ENCODE measurements at regions not wholly inside any gene's neighbourhood (a gene's known extent, or its start where the extent isn't known, plus 50 kb on each side); places are given as distances from the start of the nearest gene placed in this dataset.
A peak's percentile ranks its signal among the peaks of the same experiment; 100 is the strongest.

DNA sequence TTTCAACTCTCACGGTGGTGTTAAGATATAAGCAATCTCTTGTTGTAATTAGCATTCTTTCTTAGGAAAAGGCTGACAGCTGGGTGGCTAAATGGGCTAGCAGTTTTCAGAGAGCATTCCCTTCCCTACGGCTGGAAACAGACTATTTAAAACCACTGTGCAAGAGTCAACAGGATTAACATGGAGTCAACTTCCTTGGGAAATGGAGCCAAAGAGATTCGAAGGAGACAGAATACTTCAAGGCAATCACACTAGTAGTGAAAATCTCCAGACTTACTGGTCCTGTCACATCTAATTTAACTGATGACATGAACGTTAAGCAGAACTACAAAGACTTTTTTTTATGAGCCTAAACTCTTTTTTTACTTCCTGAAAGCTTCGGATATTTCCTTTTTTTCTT, 453.3 kb upstream of the ITGA1 start:
- Mint-ChIP-seq H3K4me1 (peaks cover 6% of the 10 kb centered on the region), H3K4me3 (no peak overlapping the region), H3K9me3 (peaks cover 13% of the 10 kb centered on the region), H3K36me3 (ENCODE audit: low read depth) (no peaks in the 10 kb centered on the region), H3K27me3 (ENCODE audit: low read depth) (peaks cover 6% of the 10 kb centered on the region), H3K27ac (no peak overlapping the region)
- TF ChIP-seq, protein P1, sequence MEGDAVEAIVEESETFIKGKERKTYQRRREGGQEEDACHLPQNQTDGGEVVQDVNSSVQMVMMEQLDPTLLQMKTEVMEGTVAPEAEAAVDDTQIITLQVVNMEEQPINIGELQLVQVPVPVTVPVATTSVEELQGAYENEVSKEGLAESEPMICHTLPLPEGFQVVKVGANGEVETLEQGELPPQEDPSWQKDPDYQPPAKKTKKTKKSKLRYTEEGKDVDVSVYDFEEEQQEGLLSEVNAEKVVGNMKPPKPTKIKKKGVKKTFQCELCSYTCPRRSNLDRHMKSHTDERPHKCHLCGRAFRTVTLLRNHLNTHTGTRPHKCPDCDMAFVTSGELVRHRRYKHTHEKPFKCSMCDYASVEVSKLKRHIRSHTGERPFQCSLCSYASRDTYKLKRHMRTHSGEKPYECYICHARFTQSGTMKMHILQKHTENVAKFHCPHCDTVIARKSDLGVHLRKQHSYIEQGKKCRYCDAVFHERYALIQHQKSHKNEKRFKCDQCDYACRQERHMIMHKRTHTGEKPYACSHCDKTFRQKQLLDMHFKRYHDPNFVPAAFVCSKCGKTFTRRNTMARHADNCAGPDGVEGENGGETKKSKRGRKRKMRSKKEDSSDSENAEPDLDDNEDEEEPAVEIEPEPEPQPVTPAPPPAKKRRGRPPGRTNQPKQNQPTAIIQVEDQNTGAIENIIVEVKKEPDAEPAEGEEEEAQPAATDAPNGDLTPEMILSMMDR (IDR thresholded peaks at IDR 0.05; ENCODE audit: unreplicated experiment in 3 of 3), result no peak

DNA sequence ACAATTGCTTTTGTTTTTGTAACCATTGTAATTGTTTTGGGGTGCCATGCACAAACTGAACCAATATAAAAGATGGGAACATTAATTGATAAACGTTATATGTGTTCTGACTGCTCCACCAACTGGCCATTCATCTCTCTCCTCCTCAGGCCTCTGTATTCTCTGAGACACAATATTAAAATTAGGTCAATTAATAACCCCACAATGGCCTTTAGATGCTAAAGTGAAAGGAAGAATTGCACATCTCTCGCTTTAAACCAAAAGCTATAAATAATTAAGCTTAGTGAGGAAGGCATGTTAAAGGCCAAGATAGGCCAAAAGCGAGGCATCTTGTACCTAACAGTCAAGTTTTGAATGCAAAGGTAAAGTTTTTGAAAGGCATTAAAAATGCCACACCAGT, 448.4 kb upstream of the ITGA1 start:
- no peaks in the 10 kb centered on the region for H3K36me3 Mint-ChIP-seq (ENCODE audit: low read depth)
- no peak overlapping the region for H3K4me3 Mint-ChIP-seq
- H3K4me1 Mint-ChIP-seq, result peaks cover 17% of the 10 kb centered on the region
- TF ChIP-seq, protein P1 (IDR thresholded peaks at IDR 0.05; ENCODE audit: unreplicated experiment in 3 of 3), result no peak
- peaks cover 9% of the 10 kb centered on the region for H3K27me3 Mint-ChIP-seq (ENCODE audit: low read depth)
- peaks cover 13% of the 10 kb centered on the region for H3K9me3 Mint-ChIP-seq
- H3K27ac Mint-ChIP-seq, result no peak overlapping the region

DNA sequence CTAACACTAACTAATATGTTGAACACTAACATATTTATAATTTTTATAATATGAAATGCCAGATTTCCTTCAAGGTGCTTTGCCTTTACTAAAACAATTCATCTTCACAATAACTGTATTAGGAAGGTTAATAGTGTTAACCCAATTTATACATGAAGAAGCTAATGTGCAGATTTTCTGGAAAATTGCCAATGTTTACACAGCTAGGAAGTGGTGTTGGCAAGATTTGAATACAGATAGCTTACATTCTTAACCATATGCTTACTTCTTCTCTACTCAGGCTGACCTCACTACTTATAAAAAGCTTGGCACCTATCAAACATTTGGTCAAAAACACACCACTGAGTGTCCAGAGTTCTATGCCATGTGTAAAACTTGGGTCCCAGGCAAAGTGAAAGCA, 445.4 kb upstream of the ITGA1 start:
- Mint-ChIP-seq H3K4me1 (peaks cover 23% of the 10 kb centered on the region), H3K27me3 (ENCODE audit: low read depth) (peaks cover 3% of the 10 kb centered on the region), H3K27ac (no peak overlapping the region), H3K9me3 (peaks cover 4% of the 10 kb centered on the region), H3K4me3 (no peak overlapping the region), H3K36me3 (ENCODE audit: low read depth) (no peaks in the 10 kb centered on the region)
- TF ChIP-seq, protein P1 (IDR thresholded peaks at IDR 0.05; ENCODE audit: unreplicated experiment in 3 of 3), result no peak

DNA sequence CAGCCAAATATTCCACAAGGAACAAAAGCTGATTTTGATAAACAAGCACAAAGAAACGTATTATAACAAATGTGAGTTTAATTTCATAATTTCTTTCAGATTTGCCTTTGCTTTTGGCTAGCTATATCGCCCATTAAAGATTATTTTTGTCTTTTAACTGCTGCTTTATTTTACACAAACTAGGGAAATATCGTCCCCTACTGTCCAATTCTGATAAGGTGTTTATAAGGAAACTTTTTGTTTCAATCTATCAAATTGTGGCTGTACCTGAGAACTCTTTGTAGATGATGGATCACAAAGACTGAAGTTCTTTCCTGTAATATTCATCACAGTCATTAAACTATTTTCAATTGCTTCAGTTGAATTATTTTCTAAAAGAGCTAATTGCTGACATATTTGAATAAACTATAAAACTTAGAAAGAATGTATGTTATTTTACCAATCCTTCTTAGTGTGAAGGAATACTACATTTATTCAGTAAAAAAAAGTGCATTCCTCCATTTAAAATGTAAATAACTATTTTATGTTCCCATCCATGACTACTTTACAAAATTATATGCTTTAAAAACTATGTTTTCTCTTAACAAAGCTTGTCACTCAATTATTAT, 431.3 kb upstream of the ITGA1 start:
- H3K9me3 Mint-ChIP-seq, result no peaks in the 10 kb centered on the region
- peaks cover 6% of the 10 kb centered on the region for H3K27me3 Mint-ChIP-seq (ENCODE audit: low read depth)
- H3K4me3 Mint-ChIP-seq, result no peak overlapping the region
- H3K4me1 Mint-ChIP-seq, result peaks cover 14% of the 10 kb centered on the region
- TF ChIP-seq, protein P1 (IDR thresholded peaks at IDR 0.05; ENCODE audit: unreplicated experiment in 3 of 3), result peak; percentile 61 to 78 (median 62)
- H3K27ac Mint-ChIP-seq, result no peak overlapping the region
- no peaks in the 10 kb centered on the region for H3K36me3 Mint-ChIP-seq (ENCODE audit: low read depth)

DNA sequence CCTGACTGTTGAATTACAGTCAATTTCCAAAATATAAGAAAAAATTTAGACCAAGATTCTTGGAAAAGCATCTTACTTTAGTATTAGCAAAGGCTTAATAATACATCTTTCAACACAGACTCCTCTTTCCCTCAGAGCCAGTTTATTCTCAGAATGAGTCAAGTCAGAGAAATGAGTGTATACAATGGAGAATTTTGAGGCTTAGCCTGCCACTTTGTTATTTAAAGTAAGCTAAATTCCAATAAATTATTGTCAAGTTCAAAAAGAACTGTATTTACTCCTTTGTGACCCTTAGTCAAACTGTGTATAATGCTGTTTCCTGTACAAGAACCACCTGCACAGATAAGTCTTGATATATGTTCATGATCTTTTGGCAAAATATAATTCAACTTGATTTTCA, 428.5 kb upstream of the ITGA1 start:
- Mint-ChIP-seq H3K9me3 (no peaks in the 10 kb centered on the region), H3K4me3 (no peak overlapping the region), H3K27ac (no peak overlapping the region), H3K4me1 (peaks cover 5% of the 10 kb centered on the region), H3K36me3 (ENCODE audit: low read depth) (no peaks in the 10 kb centered on the region), H3K27me3 (ENCODE audit: low read depth) (no peaks in the 10 kb centered on the region)
- TF ChIP-seq, protein P1 (IDR thresholded peaks at IDR 0.05; ENCODE audit: unreplicated experiment in 3 of 3), result no peak

DNA sequence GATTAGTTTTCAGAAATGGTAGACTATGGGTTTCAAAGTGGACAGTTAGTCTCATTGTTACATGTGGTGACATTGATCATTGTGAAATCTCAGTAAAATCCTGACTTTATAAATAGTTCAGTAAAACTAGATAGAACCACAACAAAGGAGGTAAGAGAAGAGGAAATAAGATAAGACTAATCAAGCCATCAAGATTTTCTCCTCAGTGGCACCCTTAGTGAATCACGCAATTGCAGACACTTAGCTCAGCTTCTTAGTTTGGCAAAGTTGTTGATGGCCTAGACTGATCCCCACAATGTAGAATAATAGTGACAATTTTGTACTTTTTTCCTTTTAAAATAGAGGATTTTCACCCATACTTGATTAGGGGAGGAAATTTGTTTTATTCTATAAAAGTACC, 426.7 kb upstream of the ITGA1 start:
- TF ChIP-seq, protein P1 (IDR thresholded peaks at IDR 0.05; ENCODE audit: unreplicated experiment in 3 of 3), result no peak
- Mint-ChIP-seq H3K9me3 (no peaks in the 10 kb centered on the region), H3K4me3 (no peak overlapping the region), H3K4me1 (peaks cover 3% of the 10 kb centered on the region), H3K27me3 (ENCODE audit: low read depth) (no peaks in the 10 kb centered on the region), H3K36me3 (ENCODE audit: low read depth) (no peaks in the 10 kb centered on the region), H3K27ac (no peak overlapping the region)

All from nephron (organoid).